ENCODE measurements at regions not wholly inside any gene's neighbourhood (a gene's known extent, or its start where the extent isn't known, plus 50 kb on each side); places are given as distances from the start of the nearest gene placed in this dataset.

- no peak for DNase-seq (ENCODE audit: low spot score)
These were observed 140.0 kb downstream of the GRIN2B start for GRCh38 chr12:13841358-13841757.

- DNase-seq (ENCODE audit: low spot score): no peak
These were observed 141.8 kb downstream of the GRIN2B start for GRCh38 chr12:13839365-13840336.

GRCh38 chr12:13836099-13836498 lies 145.3 kb downstream of the GRIN2B start:
- no peak for DNase-seq (ENCODE audit: low spot score)

DNA sequence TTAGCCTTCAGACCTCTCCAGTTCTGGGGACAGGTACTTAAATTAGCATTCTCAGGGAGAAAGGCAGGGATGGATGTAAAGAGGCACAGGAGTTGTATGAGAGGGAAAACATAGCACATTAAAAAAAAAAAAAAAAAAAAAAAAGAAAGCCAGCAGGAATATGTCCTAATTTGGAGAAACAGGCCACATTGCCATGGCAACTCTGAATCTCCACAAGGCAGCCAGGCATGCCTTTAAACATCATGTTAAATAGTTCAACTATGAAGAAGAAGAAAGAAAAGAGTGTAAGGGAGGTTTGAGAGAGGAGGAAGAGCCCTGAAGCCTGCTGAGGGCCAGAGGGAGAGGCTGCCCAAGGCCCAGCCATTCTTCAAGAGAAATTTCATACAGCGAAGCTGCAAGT lies 145.8 kb downstream of the GRIN2B start:
- DNase-seq (ENCODE audit: low spot score): no peak

- no peak for DNase-seq (ENCODE audit: low spot score)
These were observed 147.2 kb downstream of the GRIN2B start for GRCh38 chr12:13834241-13834640.

- DNase-seq (ENCODE audit: low spot score): no peak
These were observed 164.3 kb downstream of the GRIN2B start for GRCh38 chr12:13817131-13817530.

DNA sequence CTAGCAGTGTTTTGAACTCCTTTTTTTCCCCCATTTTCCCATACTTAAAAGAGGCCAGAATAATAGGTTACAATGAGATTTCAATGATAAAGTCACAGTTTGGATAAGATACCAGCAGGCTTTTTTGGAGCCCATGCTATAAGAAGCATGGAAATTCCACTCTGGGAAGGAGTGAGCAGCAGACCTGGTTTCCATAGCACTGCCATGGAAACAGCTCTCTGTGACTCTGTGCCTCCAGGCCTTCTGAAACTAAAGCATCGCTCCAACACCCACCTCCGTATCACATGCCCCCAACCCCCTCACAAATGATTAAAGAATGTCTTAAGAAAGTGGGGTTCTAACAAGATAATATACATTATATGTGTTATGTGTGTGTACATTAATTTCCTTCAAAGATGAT lies 165.0 kb downstream of the GRIN2B start:
- no peak for DNase-seq (ENCODE audit: low spot score)

DNA sequence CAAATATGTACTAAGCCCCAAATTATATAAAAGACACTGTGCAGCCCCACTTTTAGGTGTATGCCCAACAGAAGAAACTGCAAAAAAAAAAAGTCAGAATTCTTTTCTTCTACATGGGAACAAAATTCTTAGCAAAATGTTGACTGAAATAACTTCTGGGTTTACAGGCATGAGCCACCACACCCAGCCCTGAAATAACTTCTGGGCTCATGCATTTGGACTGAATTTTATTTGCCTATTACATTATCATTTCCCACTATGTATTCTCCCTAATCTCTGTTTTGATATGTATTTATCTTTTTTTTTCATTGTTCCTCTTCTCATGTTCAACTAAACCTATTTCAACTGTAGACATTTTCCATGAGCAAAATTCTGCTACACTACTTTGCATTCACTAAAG lies 169.2 kb downstream of the GRIN2B start:
- no peak for DNase-seq (ENCODE audit: low spot score)

- no peak for DNase-seq (ENCODE audit: low spot score)
These were observed 170.3 kb downstream of the GRIN2B start for GRCh38 chr12:13811061-13811460.

- no peak for DNase-seq (ENCODE audit: low spot score)
These were observed 176.4 kb downstream of the GRIN2B start for GRCh38 chr12:13805041-13805440.

- no peak for DNase-seq (ENCODE audit: low spot score)
These were observed 179.9 kb downstream of the GRIN2B start for GRCh38 chr12:13801543-13801942.

GRCh38 chr12:13799574-13799973 lies 181.8 kb downstream of the GRIN2B start:
- no peak for DNase-seq (ENCODE audit: low spot score)

DNA sequence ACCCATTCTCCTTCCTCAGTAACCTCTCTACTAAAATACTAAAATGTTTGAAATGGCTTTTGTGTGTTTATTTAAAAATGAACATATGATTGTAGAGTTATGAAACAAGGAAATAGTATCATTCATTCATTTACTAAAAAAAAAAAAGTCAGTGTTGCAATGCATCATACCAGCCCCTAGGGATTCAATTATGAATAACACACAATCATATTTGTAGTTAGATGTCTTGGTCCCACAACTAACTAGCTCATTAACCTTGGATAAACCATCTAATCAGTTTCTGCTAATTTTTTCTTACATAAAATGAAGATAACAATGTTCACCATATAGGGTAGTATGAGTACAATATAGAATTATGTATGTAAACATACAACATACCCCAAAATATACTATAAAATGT lies 183.2 kb downstream of the GRIN2B start:
- DNase-seq (ENCODE audit: low spot score): no peak

DNA sequence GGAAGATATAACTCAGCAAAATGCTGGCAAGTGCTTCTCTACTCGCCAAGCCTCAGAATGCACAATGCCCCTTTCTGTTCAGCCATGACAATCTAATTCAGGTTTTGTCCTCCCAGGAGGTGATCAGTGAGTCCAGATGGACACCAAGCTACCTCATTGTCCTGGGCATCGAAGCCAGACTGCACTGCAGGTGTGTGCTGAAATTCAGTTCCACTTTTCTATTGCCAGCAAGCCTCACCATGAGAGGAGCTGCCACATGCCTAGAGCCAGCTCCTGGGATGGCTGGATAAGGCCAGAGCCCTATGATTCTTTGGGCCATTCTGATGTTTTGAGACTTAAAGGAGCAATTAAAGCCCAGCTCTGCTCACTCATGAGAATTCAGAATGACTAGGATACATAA lies 186.7 kb downstream of the GRIN2B start:
- DNase-seq (ENCODE audit: low spot score): no peak

DNA sequence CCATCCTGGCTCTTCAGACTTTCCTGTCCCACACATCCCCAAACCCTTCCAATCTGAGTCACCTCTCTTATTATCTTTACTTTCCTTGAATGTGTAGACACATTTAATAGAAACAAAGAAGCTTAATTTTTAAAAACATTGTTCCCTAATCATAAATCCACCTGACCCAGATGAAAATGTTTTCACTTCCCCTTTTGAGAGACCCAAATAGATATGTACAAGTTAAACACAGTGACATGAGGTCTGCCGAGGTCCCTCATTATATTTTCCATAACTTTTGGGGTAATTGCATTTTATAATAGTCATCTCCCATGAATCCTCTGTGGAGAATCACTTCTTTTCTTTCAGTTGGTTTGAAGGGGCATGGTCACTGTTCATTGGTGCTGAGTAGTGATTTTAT lies 191.1 kb downstream of the GRIN2B start:
- DNase-seq (ENCODE audit: low spot score): no peak

- no peak for DNase-seq (ENCODE audit: low spot score)
These were observed 192.8 kb downstream of the GRIN2B start for GRCh38 chr12:13788626-13789025.

- DNase-seq (ENCODE audit: low spot score): no peak
These were observed 194.8 kb downstream of the GRIN2B start for GRCh38 chr12:13786646-13787045.

GRCh38 chr12:13784504-13784903 lies 196.9 kb downstream of the GRIN2B start:
- DNase-seq (ENCODE audit: low spot score): no peak

DNA sequence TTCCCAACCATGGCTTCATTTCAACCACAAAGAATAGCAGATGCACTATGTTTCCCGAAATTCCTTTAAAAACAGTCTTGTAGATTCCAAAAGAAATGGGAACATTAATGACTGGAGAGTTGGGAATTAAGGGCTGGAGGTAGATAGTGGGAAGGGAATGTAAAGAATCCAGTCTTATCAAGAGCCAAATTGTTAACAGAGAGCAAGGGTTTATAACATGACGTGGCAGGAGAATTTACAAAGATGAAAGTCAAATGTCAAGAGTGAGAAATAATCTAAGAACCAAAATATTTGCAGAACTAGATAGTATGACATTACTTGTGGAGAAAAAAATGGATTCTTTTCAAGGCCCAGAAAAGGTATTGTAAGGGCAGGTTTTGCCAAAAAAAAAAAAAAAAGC lies 200.9 kb downstream of the GRIN2B start:
- DNase-seq (ENCODE audit: low spot score): no peak

GRCh38 chr12:13777374-13777773 lies 204.0 kb downstream of the GRIN2B start:
- DNase-seq (ENCODE audit: low spot score): no peak

- DNase-seq (ENCODE audit: low spot score): no peak
These were observed 209.1 kb downstream of the GRIN2B start for GRCh38 chr12:13772264-13772663.

DNA sequence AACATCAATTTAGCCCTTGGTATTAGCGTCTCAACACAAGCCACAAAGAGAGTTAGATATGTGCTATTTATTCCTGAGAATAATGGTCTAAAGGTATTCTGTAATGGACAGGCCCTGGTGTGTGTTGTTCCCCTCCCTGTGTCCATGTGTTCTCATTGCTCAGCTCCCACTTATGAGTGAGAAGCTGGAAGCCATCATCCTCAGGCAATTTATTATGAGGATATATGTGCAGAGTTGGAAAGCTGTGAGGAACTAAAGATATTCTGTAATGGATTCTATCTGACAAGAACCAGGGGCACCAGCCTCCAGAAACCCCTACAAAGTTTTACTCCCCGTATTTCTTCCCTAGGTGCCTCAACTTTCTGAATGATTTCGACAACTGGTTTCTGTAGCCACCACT lies 210.8 kb downstream of the GRIN2B start:
- no peak for DNase-seq (ENCODE audit: low spot score)

DNA sequence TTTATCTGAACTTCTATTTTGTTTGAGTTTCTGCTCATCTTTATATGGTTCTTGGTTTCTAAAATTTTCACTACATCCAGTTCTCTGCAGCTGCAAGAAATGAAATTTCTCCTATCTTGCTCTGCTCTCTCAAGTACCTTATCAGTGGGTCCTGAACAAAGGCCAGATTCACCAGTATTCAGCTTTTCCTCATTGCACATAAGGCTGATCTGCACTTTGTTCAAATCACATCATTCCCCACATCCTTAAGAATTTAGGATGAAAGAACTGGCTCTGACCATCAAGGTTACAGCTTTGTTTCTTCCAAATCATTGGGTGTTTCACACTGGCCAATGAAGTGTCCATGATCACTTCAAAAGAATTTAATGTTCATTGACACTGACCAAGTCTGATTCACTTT lies 211.4 kb downstream of the GRIN2B start:
- DNase-seq (ENCODE audit: low spot score): no peak

DNA sequence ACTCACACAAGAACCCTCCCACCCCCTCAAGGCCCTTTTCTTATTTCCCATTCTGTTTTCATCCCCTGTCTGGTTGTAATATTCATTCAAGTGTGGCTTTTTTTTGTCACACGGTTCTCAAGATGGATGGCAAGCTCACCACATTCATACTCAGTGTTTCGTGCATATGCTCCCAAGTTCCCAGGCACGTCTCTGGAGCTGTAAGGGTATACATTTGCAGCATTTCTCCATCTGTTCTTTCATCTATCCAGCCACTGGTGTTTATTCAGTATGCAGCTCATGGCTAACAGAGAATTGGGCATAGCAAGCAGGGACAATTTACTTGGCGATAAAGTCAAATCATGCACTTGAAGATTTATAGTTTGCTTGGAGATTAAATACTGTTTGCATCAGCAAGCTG lies 212.1 kb downstream of the GRIN2B start:
- no peak for DNase-seq (ENCODE audit: low spot score)
